ENCODE measurements at regions not wholly inside any gene's neighbourhood (a gene's known extent, or its start where the extent isn't known, plus 50 kb on each side); places are given as distances from the start of the nearest gene placed in this dataset.

DNA sequence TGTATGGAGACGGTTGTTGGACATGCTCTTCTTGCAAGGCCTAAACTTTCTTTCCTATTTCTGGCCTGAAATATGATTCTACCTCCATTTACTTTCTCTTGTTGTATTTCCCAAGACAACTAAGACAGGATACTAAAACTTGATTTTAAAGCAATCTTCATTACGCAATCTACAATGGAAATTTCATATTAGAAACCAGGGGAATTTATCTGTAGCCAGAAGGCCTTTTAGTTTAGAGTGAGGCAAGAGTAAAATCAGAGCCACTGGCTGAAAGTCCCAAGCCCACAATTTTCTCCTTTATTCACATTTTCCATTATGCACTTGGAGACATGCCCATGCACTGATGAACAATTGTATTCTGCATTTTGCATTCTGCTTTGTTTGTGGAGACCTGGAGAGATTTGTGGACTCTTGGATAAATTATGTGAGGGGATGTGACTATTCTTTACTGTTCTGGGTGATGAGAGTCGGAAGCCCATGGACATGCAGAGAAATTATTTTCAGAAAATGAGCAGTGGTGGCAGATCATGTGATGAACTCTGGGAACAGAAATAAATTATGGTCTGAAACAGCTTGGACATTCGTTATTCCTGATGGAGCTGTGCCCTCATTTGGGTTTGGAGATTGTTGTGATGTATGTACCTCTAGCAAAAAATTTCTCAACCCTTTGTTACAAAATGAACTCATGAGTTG lies 336.8 kb downstream of the SEC16B start:
- DNase-seq = no peak

DNA sequence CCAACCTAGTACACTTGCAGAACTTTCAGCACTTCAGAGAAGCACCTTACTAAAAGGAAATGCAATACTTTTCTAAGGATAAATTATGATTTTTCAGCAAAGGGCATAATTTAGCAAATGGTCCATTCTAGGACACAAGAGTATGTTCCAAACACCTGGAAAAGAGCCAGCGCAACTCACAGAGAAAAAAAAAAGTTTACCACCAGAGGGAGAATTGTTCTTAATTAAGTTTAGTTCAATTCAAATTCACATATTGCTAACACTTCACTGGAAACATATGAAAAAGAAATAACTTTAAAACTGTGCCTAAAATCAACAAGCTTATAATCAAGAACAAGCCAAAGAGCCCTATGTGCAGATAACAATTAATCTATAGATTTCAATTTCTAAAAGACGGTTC lies 338.1 kb downstream of the SEC16B start:
- no peak for DNase-seq

DNA sequence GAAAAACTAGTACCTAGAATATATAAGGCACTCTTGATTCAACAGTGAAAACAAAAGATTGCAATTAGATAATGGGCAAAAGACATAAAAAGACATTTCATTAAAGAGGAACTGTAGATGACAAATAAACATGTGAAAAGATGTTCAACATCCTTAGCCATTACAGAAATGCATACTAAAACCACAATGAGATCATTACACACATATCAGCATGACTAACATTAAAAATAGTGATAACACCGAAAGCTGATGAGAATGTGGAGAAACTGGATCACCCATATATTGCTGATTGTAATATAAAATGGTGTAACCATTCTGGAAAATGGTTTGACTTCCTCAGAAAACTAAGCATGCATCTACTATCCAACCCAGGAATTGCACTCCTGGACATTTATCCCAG lies 340.3 kb downstream of the SEC16B start:
- DNase-seq = no peak

DNA sequence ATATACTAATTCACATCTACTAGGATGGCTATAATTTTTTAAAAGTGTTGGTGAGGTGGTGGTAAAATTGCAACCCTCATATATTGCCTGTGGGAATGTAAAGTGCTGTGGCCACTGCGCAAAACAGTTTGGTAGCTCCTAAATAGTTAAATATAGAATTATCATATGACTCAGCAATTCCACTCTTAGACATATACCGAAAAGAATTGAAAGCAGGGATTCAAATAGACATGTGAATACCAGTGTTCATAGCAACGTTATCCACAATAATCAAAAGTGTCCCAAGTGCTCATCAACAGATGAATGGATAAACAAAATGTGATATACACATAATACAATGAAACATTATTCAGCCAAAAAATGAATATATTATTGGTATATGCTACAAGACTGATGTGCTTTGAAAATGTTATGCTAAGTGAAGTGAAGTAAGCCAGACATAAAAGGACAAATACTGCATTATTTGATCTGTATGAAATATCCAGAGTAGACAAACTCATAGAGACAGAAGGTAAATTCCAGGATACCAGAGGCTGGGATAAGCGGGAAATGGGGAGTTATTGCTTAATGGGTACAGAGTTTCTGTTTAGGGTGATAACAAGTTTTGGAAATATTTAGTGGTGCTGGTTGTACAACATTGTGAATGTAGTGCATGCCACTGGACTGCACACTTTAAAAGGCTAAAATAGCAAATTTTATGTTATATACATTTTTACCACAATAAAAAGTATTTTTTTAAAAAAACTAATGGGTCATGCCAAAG lies 342.5 kb downstream of the SEC16B start:
- DNase-seq = no peak

DNA sequence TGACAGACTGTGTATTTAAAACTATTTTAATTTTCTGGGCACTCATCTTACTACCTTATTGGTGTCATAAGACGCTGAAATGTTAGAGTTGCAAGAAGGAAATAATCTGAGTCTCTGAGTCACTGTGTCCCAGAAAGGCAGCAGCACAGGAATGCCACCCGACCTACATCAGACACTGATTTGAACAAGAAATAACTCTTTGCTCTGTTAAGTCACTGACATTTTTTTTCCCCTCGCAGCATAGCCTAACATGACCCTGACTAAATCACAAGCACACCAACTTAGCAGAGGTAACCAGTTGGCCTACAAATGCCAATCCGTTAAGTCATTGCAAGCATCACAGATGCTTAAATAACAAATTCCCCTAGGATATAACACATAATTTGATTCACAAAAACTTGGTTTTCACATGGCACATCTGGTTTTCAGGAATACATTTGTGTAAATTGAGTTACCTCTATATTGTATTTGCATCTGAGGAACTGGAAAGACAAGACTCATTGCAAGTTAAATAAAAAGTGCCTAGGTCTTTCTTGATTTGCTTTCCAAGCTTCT lies 349.1 kb downstream of the SEC16B start:
- no peak for DNase-seq

DNA sequence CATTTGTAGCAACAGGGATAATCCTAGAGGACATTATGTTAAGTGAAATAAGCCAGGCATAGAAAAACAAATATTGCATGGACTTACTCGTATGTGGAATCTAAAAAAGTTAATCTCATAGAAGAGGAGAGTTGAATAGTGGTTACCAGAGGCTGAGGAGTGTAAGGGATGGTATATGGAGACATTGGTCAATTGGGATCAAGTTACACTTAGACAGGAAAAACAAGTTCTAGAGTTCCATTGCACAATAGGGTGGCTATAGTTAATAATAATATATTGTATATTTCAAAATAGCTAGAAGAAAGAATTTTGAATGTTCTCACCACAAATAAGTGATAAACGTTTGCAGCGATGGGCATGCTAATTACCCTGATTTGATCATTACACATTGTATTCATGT lies 354.6 kb downstream of the SEC16B start:
- DNase-seq = no peak

DNA sequence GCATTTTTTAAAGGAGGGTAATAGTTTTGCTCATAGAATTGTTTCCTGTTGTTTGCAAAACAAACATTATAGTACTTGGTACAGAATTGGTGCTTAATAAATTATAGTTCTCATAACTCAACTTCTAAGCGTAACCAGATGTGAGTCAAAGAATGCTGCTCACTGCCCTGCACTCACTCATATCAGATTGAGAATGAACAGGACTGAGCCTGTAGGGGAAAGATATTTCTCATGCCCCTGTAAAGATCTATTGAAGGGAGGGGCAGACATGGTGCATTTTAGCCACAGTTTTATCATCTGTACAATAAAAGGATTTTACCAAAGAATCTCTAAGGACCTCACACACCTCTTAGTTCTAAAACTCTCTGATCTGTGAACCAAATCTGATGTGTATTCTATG lies 358.5 kb downstream of the SEC16B start:
- DNase-seq = no peak

DNA sequence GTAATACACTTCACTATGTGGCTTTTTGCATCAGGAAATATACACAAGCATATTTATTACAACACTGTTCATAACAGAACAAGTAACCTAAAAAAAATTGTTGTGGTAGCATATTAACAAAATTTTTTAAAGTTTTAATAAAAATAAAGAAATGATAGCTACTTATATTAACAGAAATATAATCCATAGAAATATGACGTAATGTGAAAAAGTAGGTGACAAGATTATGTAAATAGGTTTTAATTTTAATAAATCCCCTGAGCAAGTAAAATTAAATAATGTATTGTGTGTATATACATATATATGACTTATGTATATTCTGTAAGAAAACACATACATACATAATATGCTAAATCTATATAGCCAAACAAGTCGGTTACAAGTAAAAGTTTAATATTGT lies 359.9 kb downstream of the SEC16B start:
- no peak for DNase-seq

DNA sequence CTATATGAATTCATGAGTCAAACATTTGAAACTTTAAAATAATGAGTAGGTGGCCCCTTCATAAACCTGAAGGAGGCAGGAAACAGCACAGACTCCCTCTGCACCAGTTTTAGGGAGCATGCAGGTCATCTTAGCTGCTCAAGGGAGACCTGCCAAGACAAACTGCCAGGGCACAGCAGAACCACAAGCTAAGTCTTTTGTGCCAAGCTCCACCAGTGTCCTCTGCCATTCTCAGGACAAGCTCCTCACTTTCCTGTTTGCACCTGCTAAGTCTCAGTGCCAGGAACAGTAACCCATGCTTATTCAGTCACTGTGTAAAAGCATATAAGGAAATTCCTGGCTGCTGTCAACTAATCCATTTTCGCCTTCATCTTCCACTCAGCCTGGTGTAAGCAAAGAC lies 368.9 kb downstream of the SEC16B start:
- no peak for DNase-seq

DNA sequence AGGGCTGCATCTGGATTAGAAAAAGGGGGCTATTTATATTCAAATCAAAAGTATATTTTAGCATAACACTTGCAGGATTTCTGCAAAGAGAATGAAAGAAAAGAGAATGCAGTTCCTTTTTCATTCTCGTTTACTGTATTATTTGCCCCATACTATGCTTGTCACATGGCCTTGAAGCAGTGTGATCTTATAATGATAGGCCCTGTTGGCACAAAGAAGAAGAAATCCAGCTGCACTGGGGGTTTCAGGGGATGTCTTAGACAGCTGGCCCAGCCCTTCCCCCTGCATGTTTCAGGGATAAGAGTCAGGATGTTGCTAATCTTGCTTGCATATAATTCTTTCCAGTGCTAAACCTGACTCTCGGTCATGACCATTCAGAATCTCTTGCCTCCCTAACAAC lies 369.5 kb downstream of the SEC16B start:
- no peak for DNase-seq

DNA sequence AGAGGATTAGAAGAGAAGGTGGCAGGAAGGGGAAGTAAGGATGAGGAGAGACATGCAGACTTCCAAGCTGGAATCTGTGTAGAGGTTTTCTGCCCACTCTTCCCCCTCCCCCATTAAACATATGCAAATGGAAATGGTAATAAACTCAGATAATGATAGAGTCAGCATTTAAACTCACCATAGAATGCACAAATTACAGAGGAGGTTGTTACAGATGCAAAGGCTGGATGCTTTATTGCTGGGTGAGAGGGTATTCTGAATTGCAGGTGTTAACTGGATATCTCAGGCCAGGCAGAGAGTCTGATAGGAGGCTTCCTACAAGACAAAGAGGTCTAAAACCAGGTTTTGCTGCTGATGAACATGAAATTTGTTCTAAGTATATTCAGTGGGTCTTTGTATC lies 372.5 kb downstream of the SEC16B start:
- DNase-seq = no peak

DNA sequence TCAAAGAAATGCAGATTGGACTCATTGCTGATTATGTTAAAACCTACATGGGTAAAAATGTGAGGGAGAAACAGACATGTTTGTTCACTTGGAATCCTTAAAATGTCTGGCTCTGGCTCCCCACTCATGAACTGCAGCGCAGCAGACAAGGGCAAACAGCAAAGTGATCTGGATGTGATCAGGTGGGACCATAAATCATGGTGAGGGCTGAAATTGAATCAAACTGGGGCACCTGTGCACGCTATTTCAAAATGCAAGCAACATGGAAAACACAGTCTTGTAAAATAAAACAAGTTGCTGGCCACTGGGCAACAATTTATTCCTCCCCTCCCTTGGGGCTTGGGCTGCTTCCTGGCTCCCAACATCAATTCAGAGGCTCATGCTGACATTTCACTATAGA lies 373.4 kb downstream of the SEC16B start:
- no peak for DNase-seq

DNA sequence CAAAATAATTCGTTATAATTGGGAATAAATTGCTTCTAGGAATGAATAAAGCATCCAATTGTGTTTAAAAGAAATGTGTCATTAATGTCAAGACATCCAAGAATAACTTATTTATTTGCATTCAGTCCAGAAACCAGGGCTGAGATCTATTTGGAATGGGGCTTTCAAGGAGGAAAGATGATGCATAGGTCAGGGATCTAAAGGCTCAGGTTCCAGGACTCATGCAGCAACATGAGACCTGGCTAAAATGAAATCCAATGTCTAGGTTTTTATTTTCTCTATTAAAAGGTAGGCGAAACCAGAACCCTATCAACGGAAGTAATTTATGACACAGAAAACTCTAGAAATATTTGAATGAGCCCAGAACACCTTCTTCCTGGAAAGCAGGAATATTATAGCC lies 376.8 kb downstream of the SEC16B start:
- DNase-seq = no peak

DNA sequence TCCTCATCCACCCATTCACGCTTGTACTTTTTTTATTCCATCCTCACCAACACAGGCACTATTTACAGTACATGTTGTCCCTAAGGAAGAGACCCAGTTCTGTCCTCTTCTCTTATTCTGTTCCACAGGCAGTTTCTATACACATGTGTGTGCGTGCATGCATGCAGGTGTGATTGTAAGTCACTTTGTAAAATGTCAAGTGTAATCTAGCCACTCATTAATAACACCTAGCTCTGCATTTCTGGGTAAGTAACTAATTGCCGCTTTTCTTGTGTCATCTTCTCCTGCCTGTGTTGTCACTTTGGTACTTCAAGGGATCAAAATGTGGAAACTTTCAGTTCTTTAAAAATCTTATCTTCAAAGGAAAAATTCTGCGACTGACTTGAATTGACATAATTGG lies 377.2 kb downstream of the SEC16B start:
- no peak for DNase-seq

DNA sequence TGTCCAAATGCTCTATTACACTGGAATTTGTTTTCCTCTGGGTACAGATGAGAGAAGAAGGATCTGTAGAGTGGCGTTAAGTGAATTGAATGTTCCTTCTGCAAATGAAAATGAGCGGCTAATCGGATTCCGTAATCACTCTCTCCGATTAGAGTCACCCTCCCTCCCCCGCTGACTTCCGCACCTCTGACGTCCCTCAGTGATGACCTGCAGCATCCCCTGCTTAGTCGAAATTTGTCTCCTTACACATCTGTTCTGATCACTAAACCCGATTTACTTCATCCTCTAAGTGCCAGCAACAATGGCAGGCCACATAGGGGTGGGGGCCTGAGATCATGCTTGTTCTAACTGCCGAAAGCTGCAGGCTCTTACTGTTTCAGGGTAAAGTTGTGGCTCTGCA lies 378.7 kb downstream of the SEC16B start:
- no peak for DNase-seq

DNA sequence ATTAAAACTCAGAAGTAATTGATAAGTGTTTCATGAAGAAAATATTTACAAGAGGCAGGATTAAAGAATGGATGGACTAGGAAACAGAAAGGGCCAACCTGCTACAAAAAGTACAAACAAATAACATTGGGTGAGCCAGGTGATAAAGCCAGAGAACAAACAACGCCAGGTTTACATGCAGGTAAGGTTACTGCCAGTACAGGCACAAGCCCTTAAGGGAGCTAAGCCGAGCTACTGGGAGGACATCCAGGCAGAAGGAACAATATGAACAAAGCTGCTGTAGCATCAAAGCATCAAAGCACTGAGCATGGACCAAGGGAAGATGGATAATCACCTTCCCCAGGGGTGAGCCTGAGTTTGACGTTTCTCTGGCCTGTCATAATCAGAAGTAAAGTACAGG lies 380.7 kb downstream of the SEC16B start:
- no peak for DNase-seq

DNA sequence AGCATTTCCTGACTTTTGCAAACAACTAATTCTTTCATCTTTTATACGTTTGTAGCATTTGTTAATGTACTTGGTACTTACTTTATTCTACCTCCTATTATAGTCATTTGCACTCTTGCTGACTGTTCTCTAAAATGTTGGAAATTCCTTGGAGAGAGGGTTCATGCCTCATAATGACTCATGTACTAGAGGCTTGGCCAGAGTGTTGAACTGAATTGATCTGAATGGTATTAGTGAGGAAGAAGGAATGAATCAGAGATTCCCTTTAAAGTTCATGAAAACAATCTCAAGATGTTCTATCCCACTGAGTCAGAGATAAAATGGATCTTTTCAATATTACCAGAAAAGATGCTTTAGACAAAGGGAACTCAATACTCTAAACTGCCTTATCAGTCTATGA lies 383.4 kb downstream of the SEC16B start:
- no peak for DNase-seq

DNA sequence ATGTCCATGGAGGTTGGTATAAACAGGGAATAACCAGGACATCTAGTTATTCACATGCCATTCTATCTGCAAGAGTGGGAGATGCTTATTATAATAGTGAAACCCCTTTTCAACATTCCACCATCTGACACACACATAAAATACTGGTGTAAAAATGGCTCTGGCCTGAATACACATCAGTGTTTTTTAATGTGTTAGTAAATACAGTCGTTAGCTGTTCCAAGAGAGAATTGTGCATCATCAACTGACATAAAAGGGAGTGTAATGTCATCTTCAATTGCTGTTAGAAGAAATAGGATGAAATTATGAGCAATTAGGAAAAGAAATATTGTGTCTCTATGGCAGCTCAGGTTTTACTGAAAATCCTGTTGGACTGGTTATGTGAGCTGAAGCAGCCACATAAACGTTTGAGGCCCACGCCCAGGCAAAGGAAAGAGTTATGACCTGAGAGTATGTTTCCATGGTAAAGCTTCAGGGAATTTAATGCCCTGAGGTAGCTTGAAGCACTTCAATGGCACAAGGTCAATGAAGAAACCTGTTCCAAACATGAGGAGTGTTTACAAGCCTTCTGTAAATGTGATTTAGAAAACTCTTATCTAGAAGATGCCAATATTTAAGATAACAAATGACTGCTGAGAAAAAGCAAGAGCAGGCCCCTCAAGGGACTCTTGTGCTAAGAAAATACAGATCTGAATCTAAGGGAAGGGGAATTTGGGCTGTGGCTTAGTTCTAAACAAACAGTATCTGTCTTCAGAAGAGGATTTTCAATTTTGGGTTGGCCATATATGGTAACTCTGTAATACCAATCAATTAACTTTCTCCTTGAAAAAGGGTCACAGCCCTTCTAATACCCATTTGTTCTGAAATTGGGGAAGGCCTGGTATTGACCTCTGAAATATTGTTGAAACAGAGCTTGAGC lies 384.3 kb downstream of the SEC16B start:
- DNase-seq = no peak

DNA sequence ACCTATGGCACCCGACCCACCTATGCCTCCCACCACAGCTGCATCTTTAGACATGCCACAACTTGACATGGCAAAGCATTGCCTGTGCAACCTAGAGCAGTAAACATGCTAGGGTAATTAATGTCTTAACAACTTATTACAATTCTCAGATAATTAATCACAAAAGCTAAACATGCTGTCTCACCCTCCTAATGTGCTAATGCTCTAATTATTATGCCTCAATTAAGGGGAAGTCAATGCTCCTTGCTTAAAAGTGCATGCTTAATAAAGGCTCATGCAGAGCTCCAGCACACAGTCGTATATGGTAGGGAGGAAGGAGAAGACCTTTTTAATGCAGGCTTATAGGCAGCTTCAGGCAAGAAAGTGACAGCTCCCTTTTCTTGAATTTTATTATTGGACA lies 396.0 kb downstream of the SEC16B start:
- no peak for DNase-seq

DNA sequence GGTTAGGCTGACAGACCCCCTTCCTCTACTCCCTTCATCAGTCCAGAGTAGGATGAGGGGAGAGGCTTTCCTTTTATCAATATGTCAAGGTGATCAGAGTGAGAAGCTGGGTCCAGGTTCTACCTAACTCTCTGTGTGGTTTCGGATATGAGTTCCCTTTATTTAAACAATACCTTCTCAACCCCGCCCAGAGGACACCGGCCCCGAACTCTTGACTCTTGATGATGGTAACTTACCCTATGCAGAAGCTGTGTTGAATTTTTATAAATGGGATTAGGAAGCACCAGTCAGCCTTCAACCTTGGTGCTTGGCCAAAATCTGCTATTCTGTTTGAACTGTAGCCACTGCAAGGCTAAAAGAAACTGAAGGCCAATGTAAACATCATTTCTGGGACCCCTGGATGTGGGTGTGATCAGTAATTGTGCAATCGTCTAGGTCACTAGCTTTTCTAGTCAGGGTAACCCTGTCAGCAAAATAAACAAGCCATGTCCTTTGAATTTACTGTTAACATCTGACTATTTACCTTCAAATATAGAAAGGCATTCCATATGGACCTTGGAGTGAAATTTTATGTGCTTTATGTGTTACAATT lies 398.3 kb downstream of the SEC16B start:
- no peak for DNase-seq

DNA sequence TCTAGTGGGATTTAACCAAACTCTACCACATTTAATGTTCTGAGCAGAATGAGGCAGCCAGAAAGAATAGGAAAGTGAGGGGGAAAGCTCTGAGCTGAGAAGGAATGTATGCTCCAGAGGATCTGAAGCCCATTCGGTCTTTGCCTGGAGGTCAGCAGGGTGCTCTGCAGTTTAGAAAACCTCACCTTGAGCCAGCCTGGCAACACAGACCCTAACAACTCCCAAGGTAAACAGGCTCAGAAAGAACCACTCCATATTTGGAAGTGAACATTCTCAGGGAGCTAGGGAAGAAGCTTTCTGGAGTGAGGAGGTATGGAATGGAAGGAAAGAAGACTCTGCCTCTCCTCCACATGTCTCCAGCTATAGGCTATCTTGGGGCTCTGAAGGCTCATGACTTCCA lies 398.8 kb downstream of the SEC16B start:
- no peak for DNase-seq

DNA sequence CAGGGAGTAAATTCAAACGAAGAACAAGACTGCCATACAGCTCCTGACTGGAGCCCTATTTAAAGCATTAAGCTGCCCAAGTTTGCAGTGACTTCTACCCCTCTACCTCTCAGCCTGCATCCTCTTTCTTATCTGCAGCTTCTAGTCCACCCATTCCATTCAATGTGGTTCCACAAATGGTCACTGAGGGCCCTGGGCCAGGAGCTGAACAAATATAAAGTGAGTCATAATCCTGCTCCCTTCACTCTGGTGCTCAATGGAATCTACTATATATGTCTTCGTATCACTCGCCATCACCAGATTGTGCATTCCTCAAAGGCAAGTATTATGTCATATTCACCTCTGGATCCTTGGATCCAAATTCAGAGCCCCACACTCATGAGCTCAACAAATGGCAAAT lies 398.7 kb downstream of the BRINP2 start:
- no peak for DNase-seq

DNA sequence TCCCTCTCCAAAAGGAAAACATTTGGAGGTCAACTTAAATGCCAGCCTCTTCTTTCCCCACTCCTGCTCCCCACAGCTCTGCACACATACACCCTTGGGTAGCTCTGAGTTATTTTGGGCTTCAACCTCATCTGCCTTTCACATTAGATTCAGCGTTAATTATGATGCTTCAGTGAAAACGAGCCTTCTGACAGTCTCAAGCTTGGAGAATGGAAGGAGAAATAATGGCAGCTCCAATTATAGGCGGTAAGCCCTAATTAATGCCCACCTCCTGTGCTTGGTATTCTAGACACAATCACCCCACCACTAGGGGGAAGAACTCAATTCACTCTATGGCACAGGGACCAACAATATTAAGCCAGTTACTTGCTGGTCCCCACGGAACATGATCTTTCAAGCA lies 397.9 kb downstream of the BRINP2 start:
- DNase-seq = no peak

All from hematopoietic multipotent progenitor cell treated with erythropoietin and hydrocortisone succinate and interleukin-3 and kit ligand, for 6 days (in vitro differentiated cells).